HAP-1 (cell line): ENCODE measurements at regions not wholly inside any gene's neighbourhood (a gene's known extent, or its start where the extent isn't known, plus 50 kb on each side); places are given as distances from the start of the nearest gene placed in this dataset.
A peak's percentile ranks its signal among the peaks of the same experiment; 100 is the strongest.

Experiments used
- DNase-seq, 2 experiments: peaks; one replicate each; pipeline ENCODE4 v3.0.0-alpha.2; 2016 to 2020; ENCODE audit warnings: low spot score in 2 of 2
- H3K27me3 ChIP-seq: fragments of 250-450 bp; sonication (Bioruptor Pico); 2 replicates; pipeline ENCODE4 v1.5.1; 2020; ENCODE audit warnings: low read depth, mild to moderate bottlenecking, moderate library complexity
- H3K36me3 ChIP-seq: fragments of 250-450 bp; sonication (Bioruptor Pico); replicated peaks from 2 replicates; pipeline ENCODE4 v1.5.1; 2020; ENCODE audit warnings: mild to moderate bottlenecking
- H3K4me1 ChIP-seq: fragments of 250-450 bp; sonication (Bioruptor Pico); 2 replicates; pipeline ENCODE4 v1.5.1; 2020; ENCODE audit warnings: mild to moderate bottlenecking
- H3K4me3 ChIP-seq: fragments of 250-450 bp; sonication (Bioruptor Pico); 2 replicates; pipeline ENCODE4 v1.5.1; 2020; ENCODE audit warnings: mild to moderate bottlenecking, moderate library complexity
- H3K9me3 ChIP-seq: fragments of 250-450 bp; sonication (Bioruptor Pico); 2 replicates; pipeline ENCODE4 v1.5.1; 2020; ENCODE audit warnings: mild to moderate bottlenecking, moderate library complexity
- in situ Hi-C: fragments of 300-500 bp; cut with MboI; formaldehyde crosslinking; loops from 3 replicates; pipeline ENCODE4 v1.14.3; 2020; ENCODE audit warnings: low sequenced_read_pairs, inconsistent platforms, mixed read lengths

- Histone ChIP-seq H3K36me3 (no peaks in the 10 kb centered on the region), H3K4me1 (no peaks in the 10 kb centered on the region), H3K4me3 (no peak overlapping the region), H3K27me3 (peaks cover 4% of the 10 kb centered on the region; the same call in 1 of the 2 replicates), H3K9me3 (no peaks in the 10 kb centered on the region)
- peak in 1 of 2 experiments; percentile 8 for DNase-seq
- in situ Hi-C loops = no loop called here
Measured at GRCh38 chr9:108634204-108634603, 221.6 kb downstream of the ACTL7B start.

- Histone ChIP-seq H3K4me1 (no peaks in the 10 kb centered on the region), H3K36me3 (no peaks in the 10 kb centered on the region), H3K27me3 (no peaks in the 10 kb centered on the region), H3K4me3 (no peak overlapping the region), H3K9me3 (no peaks in the 10 kb centered on the region)
- in situ Hi-C loops = no loop called here
- no peak for DNase-seq
Measured at GRCh38 chr9:108631496-108632285, 224.1 kb downstream of the ACTL7B start.

GRCh38 chr9:108628316-108628715 lies 227.5 kb downstream of the ACTL7B start:
- no peak for DNase-seq
- in situ Hi-C loops = no loop called here
- no peaks in the 10 kb centered on the region for H3K9me3 ChIP-seq
- no peaks in the 10 kb centered on the region for H3K27me3 ChIP-seq
- H3K36me3 ChIP-seq = no peaks in the 10 kb centered on the region
- H3K4me3 ChIP-seq = no peak overlapping the region
- no peaks in the 10 kb centered on the region for H3K4me1 ChIP-seq

- no peaks in the 10 kb centered on the region for H3K27me3 ChIP-seq
- DNase-seq = no peak
- H3K4me3 ChIP-seq = no peak overlapping the region
- no peaks in the 10 kb centered on the region for H3K36me3 ChIP-seq
- no peaks in the 10 kb centered on the region for H3K9me3 ChIP-seq
- H3K4me1 ChIP-seq = no peaks in the 10 kb centered on the region
- in situ Hi-C loops = no loop called here
Measured at GRCh38 chr9:108626743-108627142, 229.0 kb downstream of the ACTL7B start.

- DNase-seq = no peak
- in situ Hi-C loops = no loop called here
Measured at GRCh38 chr9:108621991-108622855, 233.6 kb downstream of the ACTL7B start.

GRCh38 chr9:108620767-108621166 lies 235.0 kb downstream of the ACTL7B start:
- DNase-seq = no peak
- H3K4me1 ChIP-seq = no peaks in the 10 kb centered on the region
- in situ Hi-C loops = no loop called here
- H3K4me3 ChIP-seq = no peak overlapping the region
- H3K27me3 ChIP-seq = no peaks in the 10 kb centered on the region
- no peaks in the 10 kb centered on the region for H3K36me3 ChIP-seq
- no peaks in the 10 kb centered on the region for H3K9me3 ChIP-seq

More at GRCh38 chr9:108621991-108622855, 233.6 kb downstream of the ACTL7B start:
- Histone ChIP-seq H3K4me3 (no peak overlapping the region), H3K27me3 (no peaks in the 10 kb centered on the region), H3K4me1 (no peaks in the 10 kb centered on the region), H3K9me3 (no peaks in the 10 kb centered on the region), H3K36me3 (no peaks in the 10 kb centered on the region)

- H3K36me3 ChIP-seq = no peaks in the 10 kb centered on the region
- H3K4me1 ChIP-seq = no peaks in the 10 kb centered on the region
- no peak overlapping the region for H3K4me3 ChIP-seq
- no peaks in the 10 kb centered on the region for H3K27me3 ChIP-seq
- H3K9me3 ChIP-seq = no peaks in the 10 kb centered on the region
- in situ Hi-C loops = no loop called here
- DNase-seq = no peak
Measured at GRCh38 chr9:108618906-108619550, 236.8 kb downstream of the ACTL7B start.

- Histone ChIP-seq H3K36me3 (no peaks in the 10 kb centered on the region), H3K4me1 (no peaks in the 10 kb centered on the region), H3K9me3 (no peaks in the 10 kb centered on the region), H3K4me3 (no peak overlapping the region), H3K27me3 (no peaks in the 10 kb centered on the region)
- DNase-seq = no peak
- in situ Hi-C loops = no loop called here
Measured at GRCh38 chr9:108617676-108618075, 238.1 kb downstream of the ACTL7B start.

GRCh38 chr9:108615152-108615551 lies 240.6 kb downstream of the ACTL7B start:
- H3K4me3 ChIP-seq = no peak overlapping the region
- no peaks in the 10 kb centered on the region for H3K4me1 ChIP-seq
- H3K27me3 ChIP-seq = no peaks in the 10 kb centered on the region
- no peaks in the 10 kb centered on the region for H3K9me3 ChIP-seq
- no peaks in the 10 kb centered on the region for H3K36me3 ChIP-seq
- in situ Hi-C loops = no loop called here
- no peak for DNase-seq

GRCh38 chr9:108612513-108612912 lies 243.3 kb downstream of the ACTL7B start:
- in situ Hi-C loops = no loop called here
- H3K36me3 ChIP-seq = no peaks in the 10 kb centered on the region
- no peaks in the 10 kb centered on the region for H3K4me1 ChIP-seq
- H3K27me3 ChIP-seq = no peaks in the 10 kb centered on the region
- H3K9me3 ChIP-seq = no peaks in the 10 kb centered on the region
- no peak overlapping the region for H3K4me3 ChIP-seq
- no peak for DNase-seq

- no peaks in the 10 kb centered on the region for H3K36me3 ChIP-seq
- no peak for DNase-seq
- H3K4me3 ChIP-seq = no peak overlapping the region
- no peaks in the 10 kb centered on the region for H3K9me3 ChIP-seq
- H3K27me3 ChIP-seq = no peaks in the 10 kb centered on the region
- no peaks in the 10 kb centered on the region for H3K4me1 ChIP-seq
- in situ Hi-C loops = no loop called here
Measured at GRCh38 chr9:108609897-108610253, 245.9 kb downstream of the ACTL7B start.

- no peaks in the 10 kb centered on the region for H3K9me3 ChIP-seq
- DNase-seq = no peak
- no peaks in the 10 kb centered on the region for H3K36me3 ChIP-seq
- in situ Hi-C loops = no loop called here
- no peaks in the 10 kb centered on the region for H3K27me3 ChIP-seq
- no peak overlapping the region for H3K4me3 ChIP-seq
- H3K4me1 ChIP-seq = no peaks in the 10 kb centered on the region
Measured at GRCh38 chr9:108609227-108609896, 246.4 kb downstream of the ACTL7B start.

GRCh38 chr9:108607607-108608006 lies 248.2 kb downstream of the ACTL7B start:
- in situ Hi-C loops = no loop called here
- Histone ChIP-seq H3K4me3 (no peak overlapping the region), H3K27me3 (no peaks in the 10 kb centered on the region)

More at GRCh38 chr9:108607607-108608006, 248.2 kb downstream of the ACTL7B start:
- Histone ChIP-seq H3K4me1 (no peaks in the 10 kb centered on the region), H3K9me3 (no peaks in the 10 kb centered on the region), H3K36me3 (no peaks in the 10 kb centered on the region)
- DNase-seq = no peak
